ENCODE measurements at regions not wholly inside any gene's neighbourhood (a gene's known extent, or its start where the extent isn't known, plus 50 kb on each side); places are given as distances from the start of the nearest gene placed in this dataset.
"Not testable (repeated sequence)": the region's sequence is repeated elsewhere in the genome, so short reads cannot be mapped to it uniquely, and the experiment has no call there.

GRCh38 chr5:99400571-99400970, 471.8 kb upstream of the CHD1 start:
- DNase-seq: not testable (repeated sequence)

GRCh38 chr5:99398976-99399375, 470.2 kb upstream of the CHD1 start:
- DNase-seq: no peak

GRCh38 chr5:99386406-99387077, 457.7 kb upstream of the CHD1 start:
- DNase-seq: no peak

GRCh38 chr5:99379187-99379586, 450.4 kb upstream of the CHD1 start:
- DNase-seq: peak; percentile 38

- no peak for DNase-seq
These were observed 449.6 kb upstream of the CHD1 start for GRCh38 chr5:99378443-99378842.

GRCh38 chr5:99369797-99370593, 441.2 kb upstream of the CHD1 start:
- no peak for DNase-seq

GRCh38 chr5:99368726-99369125, 439.9 kb upstream of the CHD1 start:
- no peak for DNase-seq

- DNase-seq: no peak
These were observed 427.1 kb upstream of the CHD1 start for GRCh38 chr5:99355881-99356280.

- DNase-seq: no peak
These were observed 421.0 kb upstream of the CHD1 start for GRCh38 chr5:99349787-99350186.

- no peak for DNase-seq
These were observed 419.8 kb upstream of the CHD1 start for GRCh38 chr5:99348597-99348996.

- not testable (repeated sequence) for DNase-seq
These were observed 411.0 kb upstream of the CHD1 start for GRCh38 chr5:99339758-99340157.

GRCh38 chr5:99334936-99335335, 406.1 kb upstream of the CHD1 start:
- DNase-seq: no peak

- DNase-seq: no peak
These were observed 402.3 kb upstream of the CHD1 start for GRCh38 chr5:99331061-99331460.

- peak; percentile 19 for DNase-seq
These were observed 391.6 kb upstream of the CHD1 start for GRCh38 chr5:99320436-99320835.

GRCh38 chr5:99317136-99317535, 388.3 kb upstream of the CHD1 start:
- no peak for DNase-seq

- DNase-seq: no peak
These were observed 387.7 kb upstream of the CHD1 start for GRCh38 chr5:99316484-99316883.

- no peak for DNase-seq
These were observed 386.8 kb upstream of the CHD1 start for GRCh38 chr5:99315413-99316183.

- DNase-seq: no peak
These were observed 385.9 kb upstream of the CHD1 start for GRCh38 chr5:99314721-99315120.

- no peak for DNase-seq
These were observed 379.3 kb upstream of the CHD1 start for GRCh38 chr5:99308131-99308530.

- DNase-seq: peak; percentile 64
These were observed 376.3 kb upstream of the CHD1 start for GRCh38 chr5:99305045-99305580.

- no peak for DNase-seq
These were observed 356.8 kb upstream of the CHD1 start for GRCh38 chr5:99285606-99286005.

- DNase-seq: no peak
These were observed 346.3 kb upstream of the CHD1 start for GRCh38 chr5:99275128-99275527.

GRCh38 chr5:99272576-99272975, 343.8 kb upstream of the CHD1 start:
- DNase-seq: peak; percentile 9
